Posterior vena cava (tissue), 2 donors: ENCODE measurements at regions not wholly inside any gene's neighbourhood (a gene's known extent, or its start where the extent isn't known, plus 50 kb on each side); places are given as distances from the start of the nearest gene placed in this dataset.
"Not testable (repeated sequence)": the region's sequence is repeated elsewhere in the genome, so short reads cannot be mapped to it uniquely, and the experiment has no call there.

Experiments
- DNase-seq: peaks from one replicate; pipeline ENCODE4 v3.0.0-alpha.2; 2020; ENCODE audit warnings: low spot score
- intact Hi-C, 2 donors: fragments of 100-400 bp; cut with DNase I; formaldehyde crosslinking; loops; one replicate each; pipeline versions ENCODE4 v1.14.1 to v1.14.2; 2022 to 2023
- donor health status: DM: yes; HTN: yes; CAD: no.
- donor health status: DM: yes; HTN: yes; CAD: no.

DNA sequence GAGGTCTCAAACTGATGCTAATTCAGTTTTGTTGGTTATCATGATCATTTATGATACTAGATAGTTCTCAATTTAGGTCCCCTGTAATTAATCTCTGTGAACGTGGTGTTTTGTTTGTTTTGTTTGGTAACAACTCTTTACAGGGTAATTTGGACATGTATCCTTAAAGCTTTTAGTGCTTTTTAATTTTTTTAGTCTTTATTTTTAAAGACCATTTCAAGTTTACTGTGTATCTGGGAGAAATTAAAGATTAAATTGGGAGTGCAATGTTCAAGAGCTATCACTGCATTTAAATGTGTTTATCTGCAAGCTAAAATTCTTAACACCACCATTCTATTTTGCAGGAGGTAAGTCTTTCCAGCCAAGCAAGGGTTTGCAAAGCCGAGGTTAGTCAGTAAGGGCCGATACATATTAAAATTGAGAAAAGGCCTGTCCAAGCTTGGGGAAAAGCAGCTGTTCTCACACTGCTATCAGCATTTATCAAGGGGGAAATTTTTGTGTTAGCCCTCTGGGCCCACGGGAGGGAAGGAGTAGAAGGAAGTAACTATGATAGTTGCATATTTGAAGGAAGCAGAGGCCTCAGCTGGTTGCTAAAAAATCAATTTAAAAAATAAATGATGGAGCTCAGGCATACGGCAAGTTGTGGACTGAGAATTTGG, 59.3 kb upstream of the ZNF217 start:
- intact Hi-C loops, result no loop called here

DNA sequence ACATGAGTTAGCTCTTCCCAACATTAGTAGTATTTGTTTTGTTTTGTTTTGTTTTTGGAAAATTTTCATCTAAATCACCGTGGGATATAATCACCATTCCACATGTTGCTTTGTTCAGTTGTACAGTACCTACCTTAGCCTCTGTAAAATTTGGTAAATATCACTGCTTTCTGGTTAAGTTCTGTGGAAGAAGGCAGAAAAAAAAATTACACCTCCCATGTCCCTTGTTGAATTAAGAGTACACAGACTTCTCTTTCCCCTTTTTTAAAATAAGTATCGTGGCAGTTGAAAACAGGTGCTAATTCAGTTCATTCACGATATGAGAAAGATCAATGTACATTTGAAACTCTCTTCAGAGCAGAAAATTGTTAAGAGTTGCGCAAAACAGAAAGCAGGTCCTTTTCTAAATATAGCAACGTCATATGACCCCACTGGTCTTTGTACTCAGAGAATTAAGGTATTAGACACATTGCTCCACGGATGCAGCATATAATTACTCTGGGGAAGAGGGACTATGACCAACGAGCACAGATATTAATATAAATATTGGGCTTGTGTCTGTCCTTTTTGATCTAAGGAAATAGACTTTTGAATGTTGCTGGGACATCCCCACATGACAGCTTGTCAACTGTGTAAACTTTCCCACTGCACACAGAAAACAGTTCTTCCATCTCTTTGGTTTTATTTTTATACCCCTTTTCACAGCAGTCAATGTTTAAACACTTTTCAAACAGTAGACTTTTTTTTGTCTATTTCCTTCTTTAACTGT, 58.6 kb upstream of the ZNF217 start:
- DNase-seq, result no peak
- intact Hi-C loops, result no loop called here

More for the DNA sequence above, 59.3 kb upstream of the ZNF217 start:
- DNase-seq, result no peak

DNA sequence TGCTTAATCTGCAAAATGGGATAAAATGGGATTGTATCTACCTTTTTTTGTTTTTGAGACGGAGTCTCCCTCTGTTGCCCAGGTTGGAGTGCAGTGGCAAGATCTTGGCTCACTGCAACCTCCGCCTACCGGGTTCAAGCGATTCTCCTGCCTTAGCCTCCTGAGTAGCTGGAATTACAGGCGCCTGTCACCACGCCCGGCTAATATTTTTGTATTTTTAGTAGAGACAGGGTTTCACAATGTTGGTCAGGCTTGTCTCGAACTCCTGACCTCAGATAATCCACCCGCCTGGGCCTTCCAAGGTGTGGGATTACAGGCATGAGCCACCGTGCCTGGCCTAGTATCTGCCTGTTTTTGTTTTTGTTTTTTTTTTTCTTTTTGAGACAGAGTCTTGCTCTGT, 55.9 kb upstream of the ZNF217 start:
- DNase-seq, intact Hi-C loops: not testable (repeated sequence)

DNA sequence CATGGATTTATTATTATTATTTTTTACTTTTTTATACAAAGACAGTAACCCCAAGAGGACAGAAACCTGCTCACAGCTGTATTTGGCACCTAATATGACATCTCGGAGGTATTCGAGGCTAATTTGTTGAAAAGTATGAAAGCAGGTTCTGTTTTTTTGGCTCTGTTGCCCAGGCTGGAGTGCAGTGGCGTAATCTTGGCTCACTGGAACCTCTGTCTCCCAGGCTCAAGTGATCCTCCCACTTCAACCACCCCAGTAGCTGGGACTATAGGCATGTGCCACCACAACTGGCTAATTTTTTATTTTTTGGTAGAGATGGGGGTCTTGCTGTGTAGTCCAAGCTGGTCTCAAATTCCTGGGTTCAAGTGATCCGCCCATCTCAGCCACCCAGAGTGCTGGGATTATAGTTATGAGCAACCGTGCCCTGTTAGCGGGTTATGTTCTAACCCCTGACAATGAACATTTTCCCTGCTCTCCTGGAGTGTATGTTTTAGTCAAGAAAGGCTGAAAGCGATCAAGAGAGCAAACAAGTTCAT, 53.7 kb upstream of the ZNF217 start:
- intact Hi-C loops, result no loop called here
- DNase-seq, result no peak

DNA sequence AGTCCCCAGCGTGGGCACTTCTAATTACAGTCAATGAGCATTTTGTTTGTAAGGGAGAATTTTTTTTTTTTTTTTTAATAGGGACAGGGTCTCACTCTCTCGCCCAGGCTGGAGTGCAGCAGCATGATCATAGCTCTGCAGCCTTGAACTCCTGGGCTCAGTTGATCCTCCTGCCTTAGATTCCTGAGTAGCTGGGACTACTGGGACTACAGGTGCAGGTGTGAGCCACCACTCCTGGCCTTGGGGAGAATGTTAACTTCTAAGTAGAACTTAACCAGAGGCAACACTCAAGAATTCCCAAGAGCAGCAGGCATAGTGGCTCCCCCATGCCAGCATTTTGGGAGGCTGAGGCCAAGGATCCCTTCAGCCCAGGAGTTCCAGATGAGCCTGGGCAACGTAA, 52.9 kb upstream of the ZNF217 start:
- DNase-seq, result no peak
- intact Hi-C loops, result no loop called here

DNA sequence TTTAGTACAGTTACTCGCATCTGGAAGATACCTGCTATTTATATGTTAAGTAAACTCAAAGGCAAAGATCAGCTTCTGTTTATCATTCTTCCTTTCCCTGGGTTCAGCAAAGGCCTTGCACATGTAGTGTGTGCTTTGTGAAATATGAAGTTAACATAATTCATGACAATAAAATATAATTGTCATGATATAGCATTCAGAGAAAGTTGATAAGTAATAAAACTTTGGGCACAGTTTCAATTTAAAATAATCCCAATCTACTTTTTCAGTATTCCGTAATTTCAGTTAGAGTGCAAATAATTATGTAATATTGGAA, 51.9 kb upstream of the ZNF217 start:
- no peak for DNase-seq
- intact Hi-C loops, result no loop called here

DNA sequence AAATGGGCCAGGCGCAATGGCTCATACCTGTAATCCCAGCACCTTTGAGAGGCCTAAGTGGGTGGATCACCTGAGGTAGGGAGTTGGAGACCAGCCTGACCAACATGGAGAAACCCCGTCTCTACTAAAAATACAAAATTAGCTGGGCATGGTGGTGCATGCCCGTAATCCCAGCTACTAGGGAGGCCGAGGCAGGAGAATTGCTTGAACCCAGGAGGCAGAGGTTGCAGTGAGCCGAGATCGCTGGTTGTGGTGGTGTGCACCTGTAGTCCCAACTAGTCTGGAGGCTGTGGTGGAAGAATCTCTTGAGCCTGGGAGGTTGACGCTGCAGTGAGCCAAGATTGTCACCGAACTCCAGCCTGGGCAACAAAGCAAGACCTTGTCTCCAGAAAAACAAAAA, 50.5 kb upstream of the ZNF217 start:
- intact Hi-C loops, DNase-seq: not testable (repeated sequence)
